ENCODE measurements at regions not wholly inside any gene's neighbourhood (a gene's known extent, or its start where the extent isn't known, plus 50 kb on each side); places are given as distances from the start of the nearest gene placed in this dataset.

- TF ChIP-seq CTCF (IDR thresholded peaks at IDR 0.05) = no peak
- TF ChIP-seq POLR2A (IDR thresholded peaks at IDR 0.05) = no peak
Observed at GRCh38 chr10:3010816-3011460, 56.4 kb upstream of the PFKP start.
